ENCODE measurements at regions not wholly inside any gene's neighbourhood (a gene's known extent, or its start where the extent isn't known, plus 50 kb on each side); places are given as distances from the start of the nearest gene placed in this dataset.

- TF ChIP-seq, protein P1, sequence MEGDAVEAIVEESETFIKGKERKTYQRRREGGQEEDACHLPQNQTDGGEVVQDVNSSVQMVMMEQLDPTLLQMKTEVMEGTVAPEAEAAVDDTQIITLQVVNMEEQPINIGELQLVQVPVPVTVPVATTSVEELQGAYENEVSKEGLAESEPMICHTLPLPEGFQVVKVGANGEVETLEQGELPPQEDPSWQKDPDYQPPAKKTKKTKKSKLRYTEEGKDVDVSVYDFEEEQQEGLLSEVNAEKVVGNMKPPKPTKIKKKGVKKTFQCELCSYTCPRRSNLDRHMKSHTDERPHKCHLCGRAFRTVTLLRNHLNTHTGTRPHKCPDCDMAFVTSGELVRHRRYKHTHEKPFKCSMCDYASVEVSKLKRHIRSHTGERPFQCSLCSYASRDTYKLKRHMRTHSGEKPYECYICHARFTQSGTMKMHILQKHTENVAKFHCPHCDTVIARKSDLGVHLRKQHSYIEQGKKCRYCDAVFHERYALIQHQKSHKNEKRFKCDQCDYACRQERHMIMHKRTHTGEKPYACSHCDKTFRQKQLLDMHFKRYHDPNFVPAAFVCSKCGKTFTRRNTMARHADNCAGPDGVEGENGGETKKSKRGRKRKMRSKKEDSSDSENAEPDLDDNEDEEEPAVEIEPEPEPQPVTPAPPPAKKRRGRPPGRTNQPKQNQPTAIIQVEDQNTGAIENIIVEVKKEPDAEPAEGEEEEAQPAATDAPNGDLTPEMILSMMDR (IDR thresholded peaks at IDR 0.05) = no peak
- TF ChIP-seq EZH2phosphoT487 (IDR thresholded peaks at IDR 0.05) = no peak
Observed at GRCh38 chr20:36098364-36098763, 56.2 kb upstream of the EPB41L1 start.
